ENCODE measurements at regions not wholly inside any gene's neighbourhood (a gene's known extent, or its start where the extent isn't known, plus 50 kb on each side); places are given as distances from the start of the nearest gene placed in this dataset.

- DNase-seq: peak; percentile 38
Measured at GRCh38 chr2:78034706-78035105, 512.5 kb upstream of the LRRTM4 start.

- no peak for DNase-seq
Measured at GRCh38 chr2:78035804-78036203, 513.6 kb upstream of the LRRTM4 start.

- DNase-seq: no peak
Measured at GRCh38 chr2:78051480-78051879, 529.3 kb upstream of the LRRTM4 start.

- DNase-seq: no peak
Measured at GRCh38 chr2:78056976-78057375, 534.8 kb upstream of the LRRTM4 start.

GRCh38 chr2:78061301-78061700 is 539.1 kb upstream of the LRRTM4 start:
- peak; percentile 24 for DNase-seq

- no peak for DNase-seq
Measured at GRCh38 chr2:78061732-78062131, 539.6 kb upstream of the LRRTM4 start.

GRCh38 chr2:78063246-78064020 is 541.3 kb upstream of the LRRTM4 start:
- no peak for DNase-seq

GRCh38 chr2:78065366-78065765 is 543.2 kb upstream of the LRRTM4 start:
- no peak for DNase-seq

GRCh38 chr2:78068808-78069207 is 546.6 kb upstream of the LRRTM4 start:
- no peak for DNase-seq

GRCh38 chr2:78070693-78071092 is 548.5 kb upstream of the LRRTM4 start:
- DNase-seq: no peak

GRCh38 chr2:78077633-78078032 is 555.5 kb upstream of the LRRTM4 start:
- peak; percentile 69 for DNase-seq

- DNase-seq: no peak
Measured at GRCh38 chr2:78082555-78082954, 560.4 kb upstream of the LRRTM4 start.

- peak; percentile 46 for DNase-seq
Measured at GRCh38 chr2:78093436-78093835, 571.3 kb upstream of the LRRTM4 start.

GRCh38 chr2:78109272-78109671 is 587.1 kb upstream of the LRRTM4 start:
- DNase-seq: no peak

- DNase-seq: no peak
Measured at GRCh38 chr2:78115291-78115690, 593.1 kb upstream of the LRRTM4 start.

GRCh38 chr2:78118037-78118436 is 595.9 kb upstream of the LRRTM4 start:
- peak; percentile 82 for DNase-seq

- peak; percentile 78 for DNase-seq
Measured at GRCh38 chr2:78120275-78120674, 598.1 kb upstream of the LRRTM4 start.

GRCh38 chr2:78125042-78125441 is 602.9 kb upstream of the LRRTM4 start:
- no peak for DNase-seq

GRCh38 chr2:78127424-78127823 is 605.2 kb upstream of the LRRTM4 start:
- peak; percentile 89 for DNase-seq

- DNase-seq: no peak
Measured at GRCh38 chr2:78132391-78133370, 610.5 kb upstream of the LRRTM4 start.

GRCh38 chr2:78145395-78145996 is 623.3 kb upstream of the LRRTM4 start:
- DNase-seq: no peak

- no peak for DNase-seq
Measured at GRCh38 chr2:78145997-78146722, 624.0 kb upstream of the LRRTM4 start.

All from tongue (tissue), 1 donor.